Osteoblast (primary cell): ENCODE measurements at regions not wholly inside any gene's neighbourhood (a gene's known extent, or its start where the extent isn't known, plus 50 kb on each side); places are given as distances from the start of the nearest gene placed in this dataset.

ENCODE experiments used
- DNase-seq: peaks from one replicate; pipeline ENCODE4 v3.0.0; 2011; ENCODE audit warnings: low spot score, mixed read lengths; ENCODE audit not compliant: insufficient read length; ENCODE audit errors: missing footprints
- H2AFZ ChIP-seq: 2 replicates; pipeline ENCODE4 v1.6.0; 2011; ENCODE audit warnings: mild to moderate bottlenecking, low read length
- H3K27ac ChIP-seq: 2 replicates; pipeline ENCODE4 v1.5.1; 2011; ENCODE audit warnings: mild to moderate bottlenecking, low read depth, low read length, moderate library complexity
- H3K27me3 ChIP-seq: 2 replicates; pipeline ENCODE4 v1.6.0; 2012; ENCODE audit warnings: mild to moderate bottlenecking, control low read depth, inconsistent platforms, low read length, moderate library complexity; ENCODE audit not compliant: insufficient read depth
- H3K36me3 ChIP-seq: 2 replicates; pipeline ENCODE4 v1.5.1; 2011; ENCODE audit warnings: mild to moderate bottlenecking, low read length, control low read depth, moderate library complexity; ENCODE audit not compliant: insufficient read depth
- H3K4me1 ChIP-seq: 2 replicates; pipeline ENCODE4 v1.5.1; 2011; ENCODE audit warnings: mild to moderate bottlenecking, low read length, control low read depth, moderate library complexity; ENCODE audit not compliant: insufficient read depth
- H3K4me2 ChIP-seq: 2 replicates; pipeline ENCODE4 v1.6.0; 2011; ENCODE audit warnings: mild to moderate bottlenecking, low read length; ENCODE audit not compliant: insufficient read depth
- H3K4me3 ChIP-seq: fragments of 200-600 bp; sonication (generic); 3 replicates; pipeline ENCODE4 v1.5.1; 2012; ENCODE audit warnings: mild to moderate bottlenecking, low read length, inconsistent platforms; ENCODE audit not compliant: insufficient read depth
- H3K79me2 ChIP-seq: 2 replicates; pipeline ENCODE4 v1.6.0; 2012; ENCODE audit warnings: mild to moderate bottlenecking, low read length, control low read depth, inconsistent platforms; ENCODE audit not compliant: insufficient read depth
- H3K9me3 ChIP-seq: 2 replicates; pipeline ENCODE4 v1.5.1; 2011; ENCODE audit warnings: low read depth, low read length, control low read depth
- H4K20me1 ChIP-seq: 2 replicates; pipeline ENCODE4 v1.6.0; 2012; ENCODE audit warnings: mild to moderate bottlenecking, low read length, control low read depth; ENCODE audit not compliant: insufficient read depth
- TF ChIP-seq, protein P1 (sequence below): IDR thresholded peaks from 2 replicates; pipeline ENCODE4 v1.5.1; 2011; ENCODE audit warnings: mild to moderate bottlenecking, low read depth, low read length, moderate library complexity; ENCODE audit errors: extremely low read depth

DNA sequence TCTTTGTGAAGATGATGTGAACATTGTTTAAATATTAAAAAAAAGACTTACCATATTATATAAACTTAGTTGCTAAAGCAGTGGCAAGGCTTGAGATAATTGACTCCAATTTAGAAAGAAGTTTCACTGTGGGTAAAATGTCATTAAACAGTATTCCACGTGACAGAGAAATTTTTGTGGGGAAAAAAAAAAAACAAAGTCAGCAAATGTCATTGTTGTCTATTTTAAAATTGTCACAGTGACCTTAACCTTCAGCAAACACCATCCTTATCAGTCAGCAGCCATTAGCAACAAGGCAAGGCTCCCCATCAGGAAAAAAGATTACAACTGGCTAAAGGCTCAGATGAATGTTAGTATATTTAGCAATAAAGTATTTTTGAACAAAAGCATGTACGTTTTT, 99.3 kb upstream of the CDH18 start:
- Histone ChIP-seq H3K36me3 (no peaks in the 10 kb centered on the region), H3K27me3 (no peaks in the 10 kb centered on the region), H3K4me2 (no peak overlapping the region), H3K4me3 (no peak overlapping the region), H3K4me1 (no peaks in the 10 kb centered on the region), H2AFZ (no peak overlapping the region), H3K9me3 (no peaks in the 10 kb centered on the region), H3K79me2 (no peaks in the 10 kb centered on the region), H3K27ac (no peak overlapping the region), H4K20me1 (no peaks in the 10 kb centered on the region)
- DNase-seq = no peak
- TF ChIP-seq, protein P1, sequence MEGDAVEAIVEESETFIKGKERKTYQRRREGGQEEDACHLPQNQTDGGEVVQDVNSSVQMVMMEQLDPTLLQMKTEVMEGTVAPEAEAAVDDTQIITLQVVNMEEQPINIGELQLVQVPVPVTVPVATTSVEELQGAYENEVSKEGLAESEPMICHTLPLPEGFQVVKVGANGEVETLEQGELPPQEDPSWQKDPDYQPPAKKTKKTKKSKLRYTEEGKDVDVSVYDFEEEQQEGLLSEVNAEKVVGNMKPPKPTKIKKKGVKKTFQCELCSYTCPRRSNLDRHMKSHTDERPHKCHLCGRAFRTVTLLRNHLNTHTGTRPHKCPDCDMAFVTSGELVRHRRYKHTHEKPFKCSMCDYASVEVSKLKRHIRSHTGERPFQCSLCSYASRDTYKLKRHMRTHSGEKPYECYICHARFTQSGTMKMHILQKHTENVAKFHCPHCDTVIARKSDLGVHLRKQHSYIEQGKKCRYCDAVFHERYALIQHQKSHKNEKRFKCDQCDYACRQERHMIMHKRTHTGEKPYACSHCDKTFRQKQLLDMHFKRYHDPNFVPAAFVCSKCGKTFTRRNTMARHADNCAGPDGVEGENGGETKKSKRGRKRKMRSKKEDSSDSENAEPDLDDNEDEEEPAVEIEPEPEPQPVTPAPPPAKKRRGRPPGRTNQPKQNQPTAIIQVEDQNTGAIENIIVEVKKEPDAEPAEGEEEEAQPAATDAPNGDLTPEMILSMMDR = no peak

DNA sequence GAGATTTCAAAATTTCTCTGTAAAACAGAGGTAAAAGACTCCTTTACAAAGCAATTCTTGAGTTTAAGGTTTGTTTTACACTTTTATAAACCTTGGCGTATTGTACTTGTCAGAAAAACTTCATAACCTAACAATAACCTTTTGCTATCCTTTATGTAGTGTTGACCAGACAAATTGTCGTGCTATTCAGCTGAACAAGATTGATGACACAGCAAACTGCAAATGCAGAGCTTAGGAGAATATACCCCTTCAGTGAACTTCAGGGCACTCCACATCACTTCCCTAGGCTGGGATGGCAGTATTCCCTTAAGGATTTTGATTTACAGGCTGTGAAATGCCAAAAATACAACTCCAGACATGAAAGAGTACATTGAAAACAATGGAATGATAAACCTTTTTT, 89.2 kb upstream of the CDH18 start:
- H3K9me3 ChIP-seq = no peaks in the 10 kb centered on the region
- H3K4me2 ChIP-seq = no peak overlapping the region
- H3K27me3 ChIP-seq = no peaks in the 10 kb centered on the region
- H3K4me3 ChIP-seq = no peak overlapping the region
- H3K36me3 ChIP-seq = no peaks in the 10 kb centered on the region
- H4K20me1 ChIP-seq = no peaks in the 10 kb centered on the region
- TF ChIP-seq, protein P1 = no peak
- no peaks in the 10 kb centered on the region for H3K4me1 ChIP-seq
- no peaks in the 10 kb centered on the region for H3K79me2 ChIP-seq
- H2AFZ ChIP-seq = no peak overlapping the region
- H3K27ac ChIP-seq = no peak overlapping the region
- DNase-seq = no peak

GRCh38 chr5:20056933-20057332, 68.9 kb upstream of the CDH18 start:
- no peak overlapping the region for H3K4me2 ChIP-seq
- H3K4me1 ChIP-seq = no peaks in the 10 kb centered on the region
- TF ChIP-seq, protein P1 = no peak
- no peak overlapping the region for H2AFZ ChIP-seq
- H3K27me3 ChIP-seq = no peaks in the 10 kb centered on the region
- no peaks in the 10 kb centered on the region for H3K36me3 ChIP-seq
- H3K4me3 ChIP-seq = no peak overlapping the region
- DNase-seq = no peak
- no peaks in the 10 kb centered on the region for H3K79me2 ChIP-seq
- no peaks in the 10 kb centered on the region for H4K20me1 ChIP-seq
- no peak overlapping the region for H3K27ac ChIP-seq
- H3K9me3 ChIP-seq = no peaks in the 10 kb centered on the region

- TF ChIP-seq, protein P1 = no peak
- Histone ChIP-seq H3K4me2 (no peak overlapping the region), H3K79me2 (no peaks in the 10 kb centered on the region), H3K27ac (no peak overlapping the region), H4K20me1 (no peaks in the 10 kb centered on the region), H3K9me3 (no peaks in the 10 kb centered on the region), H2AFZ (no peak overlapping the region), H3K4me3 (no peak overlapping the region), H3K36me3 (no peaks in the 10 kb centered on the region), H3K4me1 (no peaks in the 10 kb centered on the region), H3K27me3 (no peaks in the 10 kb centered on the region)
- DNase-seq = no peak
Measured at GRCh38 chr5:20055301-20055700, 67.3 kb upstream of the CDH18 start.
